ENCODE measurements at regions not wholly inside any gene's neighbourhood (a gene's known extent, or its start where the extent isn't known, plus 50 kb on each side); places are given as distances from the start of the nearest gene placed in this dataset.

DNA sequence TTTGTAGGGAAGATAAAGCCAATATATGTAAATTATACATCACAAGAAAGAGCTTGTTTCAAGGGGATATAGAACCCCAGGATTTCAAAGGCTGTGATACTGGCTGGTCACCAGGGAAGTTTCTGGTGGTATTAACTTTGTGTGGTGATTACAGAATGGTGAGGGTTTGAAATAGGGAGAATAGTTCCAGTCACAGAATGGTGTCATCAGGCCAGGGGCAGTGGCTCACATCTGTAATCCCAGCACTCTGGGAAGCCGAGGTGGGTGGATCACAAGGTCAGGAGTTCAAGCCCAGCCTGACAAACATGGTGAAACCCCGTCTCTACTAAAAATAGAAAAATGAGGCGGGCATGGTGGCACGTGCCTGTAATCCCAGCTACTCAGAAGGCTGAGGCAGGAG, 183.8 kb upstream of the XYLT1 start:
- Histone ChIP-seq H3K9ac (ENCODE audit: low read depth in 1 of 2, low read length in 2 of 2) (no peak overlapping the region), H3K4me1 (ENCODE audit: control insufficient read depth in 2 of 2, insufficient read depth in 2 of 2, low read length in 2 of 2) (no peaks in the 10 kb centered on the region), H3K36me3 (ENCODE audit: control insufficient read depth in 2 of 2, insufficient read depth in 2 of 2, low read length in 2 of 2) (no peaks in the 10 kb centered on the region), H3K27me3 (ENCODE audit: control insufficient read depth in 2 of 2, insufficient read depth in 2 of 2, low read length in 2 of 2) (peaks cover 0 to 4% of the 10 kb centered on the region in 2 donors), H3K4me3 (ENCODE audit: low read length in 2 of 2) (no peak overlapping the region), H3K9me3 (ENCODE audit: control insufficient read depth in 2 of 2, low read length in 2 of 2) (no peaks in the 10 kb centered on the region), H3K27ac (ENCODE audit: low read depth in 2 of 2, low read length in 2 of 2) (no peak overlapping the region)

- Histone ChIP-seq H3K9ac (ENCODE audit: low read depth in 1 of 2, low read length in 2 of 2) (no peak overlapping the region), H3K27me3 (ENCODE audit: control insufficient read depth in 2 of 2, insufficient read depth in 2 of 2, low read length in 2 of 2) (peaks cover 0 to 4% of the 10 kb centered on the region in 2 donors), H3K4me1 (ENCODE audit: control insufficient read depth in 2 of 2, insufficient read depth in 2 of 2, low read length in 2 of 2) (no peaks in the 10 kb centered on the region)
Measured at GRCh38 chr16:17654142-17654541, 183.4 kb upstream of the XYLT1 start.

GRCh38 chr16:17647879-17648872, 177.4 kb upstream of the XYLT1 start:
- Histone ChIP-seq H3K9ac (ENCODE audit: low read depth in 1 of 2, low read length in 2 of 2) (no peak overlapping the region), H3K4me3 (ENCODE audit: low read length in 2 of 2) (no peak overlapping the region), H3K4me1 (ENCODE audit: control insufficient read depth in 2 of 2, insufficient read depth in 2 of 2, low read length in 2 of 2) (no peaks in the 10 kb centered on the region), H3K9me3 (ENCODE audit: control insufficient read depth in 2 of 2, low read length in 2 of 2) (peaks cover 0 to 4% of the 10 kb centered on the region in 2 donors), H3K27ac (ENCODE audit: low read depth in 2 of 2, low read length in 2 of 2) (no peak overlapping the region), H3K36me3 (ENCODE audit: control insufficient read depth in 2 of 2, insufficient read depth in 2 of 2, low read length in 2 of 2) (no peaks in the 10 kb centered on the region), H3K27me3 (ENCODE audit: control insufficient read depth in 2 of 2, insufficient read depth in 2 of 2, low read length in 2 of 2) (no peaks in the 10 kb centered on the region)

More at GRCh38 chr16:17654142-17654541, 183.4 kb upstream of the XYLT1 start:
- H3K9me3 ChIP-seq (ENCODE audit: control insufficient read depth in 2 of 2, low read length in 2 of 2), result no peaks in the 10 kb centered on the region
- H3K27ac ChIP-seq (ENCODE audit: low read depth in 2 of 2, low read length in 2 of 2), result no peak overlapping the region
- H3K4me3 ChIP-seq (ENCODE audit: low read length in 2 of 2), result no peak overlapping the region
- no peaks in the 10 kb centered on the region for H3K36me3 ChIP-seq (ENCODE audit: control insufficient read depth in 2 of 2, insufficient read depth in 2 of 2, low read length in 2 of 2)

DNA sequence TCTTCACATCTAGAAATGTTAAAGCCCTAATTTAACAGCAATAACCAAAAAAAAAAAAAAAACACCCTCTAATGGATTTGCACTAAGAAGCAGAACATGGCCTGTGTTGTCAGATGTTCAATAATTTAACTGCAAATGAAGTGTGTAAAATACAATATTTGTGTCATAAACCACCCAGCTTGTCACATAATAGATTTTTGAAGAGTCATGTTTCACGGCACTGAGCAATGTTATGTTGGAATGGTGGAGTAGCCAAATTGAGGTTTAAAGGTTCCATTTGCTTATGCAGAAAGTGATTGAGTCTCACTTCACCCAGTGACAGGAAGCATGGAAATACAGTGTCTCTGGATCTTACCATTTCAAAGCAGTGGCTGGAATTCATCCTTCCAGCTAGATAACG, 173.2 kb upstream of the XYLT1 start:
- Histone ChIP-seq H3K4me3 (ENCODE audit: low read length in 2 of 2) (no peak overlapping the region), H3K27ac (ENCODE audit: low read depth in 2 of 2, low read length in 2 of 2) (no peak overlapping the region), H3K9me3 (ENCODE audit: control insufficient read depth in 2 of 2, low read length in 2 of 2) (peaks cover 0 to 4% of the 10 kb centered on the region in 2 donors), H3K9ac (ENCODE audit: low read depth in 1 of 2, low read length in 2 of 2) (no peak overlapping the region), H3K4me1 (ENCODE audit: control insufficient read depth in 2 of 2, insufficient read depth in 2 of 2, low read length in 2 of 2) (no peaks in the 10 kb centered on the region), H3K27me3 (ENCODE audit: control insufficient read depth in 2 of 2, insufficient read depth in 2 of 2, low read length in 2 of 2) (no peaks in the 10 kb centered on the region), H3K36me3 (ENCODE audit: control insufficient read depth in 2 of 2, insufficient read depth in 2 of 2, low read length in 2 of 2) (no peaks in the 10 kb centered on the region)

DNA sequence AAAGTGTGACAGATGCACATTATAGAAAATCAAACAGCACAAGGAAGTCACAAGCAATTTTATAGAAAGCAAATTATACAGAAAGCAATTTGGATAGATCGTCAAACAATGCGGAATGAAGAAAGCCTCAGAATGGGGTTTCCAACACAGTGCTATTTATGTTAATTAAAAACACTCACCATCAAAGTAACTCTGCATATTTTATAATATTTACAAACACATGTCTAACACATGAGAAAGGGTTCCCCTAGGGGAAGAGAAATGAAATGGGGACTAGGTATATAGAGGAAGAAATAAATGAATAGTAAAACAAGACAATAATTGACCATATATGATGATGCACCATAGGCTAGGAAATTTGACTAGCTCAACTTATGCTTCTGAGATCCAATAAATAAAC, 171.2 kb upstream of the XYLT1 start:
- H3K9me3 ChIP-seq (ENCODE audit: control insufficient read depth in 2 of 2, low read length in 2 of 2), result peaks cover 0 to 4% of the 10 kb centered on the region in 2 donors
- no peak overlapping the region for H3K9ac ChIP-seq (ENCODE audit: low read depth in 1 of 2, low read length in 2 of 2)
- H3K27ac ChIP-seq (ENCODE audit: low read depth in 2 of 2, low read length in 2 of 2), result no peak overlapping the region
- H3K27me3 ChIP-seq (ENCODE audit: control insufficient read depth in 2 of 2, insufficient read depth in 2 of 2, low read length in 2 of 2), result no peaks in the 10 kb centered on the region
- H3K4me3 ChIP-seq (ENCODE audit: low read length in 2 of 2), result no peak overlapping the region
- no peaks in the 10 kb centered on the region for H3K36me3 ChIP-seq (ENCODE audit: control insufficient read depth in 2 of 2, insufficient read depth in 2 of 2, low read length in 2 of 2)
- no peaks in the 10 kb centered on the region for H3K4me1 ChIP-seq (ENCODE audit: control insufficient read depth in 2 of 2, insufficient read depth in 2 of 2, low read length in 2 of 2)

GRCh38 chr16:17638134-17638533, 167.4 kb upstream of the XYLT1 start:
- H3K4me1 ChIP-seq (ENCODE audit: control insufficient read depth in 2 of 2, insufficient read depth in 2 of 2, low read length in 2 of 2), result no peaks in the 10 kb centered on the region
- no peaks in the 10 kb centered on the region for H3K36me3 ChIP-seq (ENCODE audit: control insufficient read depth in 2 of 2, insufficient read depth in 2 of 2, low read length in 2 of 2)
- H3K27ac ChIP-seq (ENCODE audit: low read depth in 2 of 2, low read length in 2 of 2), result no peak overlapping the region
- H3K9ac ChIP-seq (ENCODE audit: low read depth in 1 of 2, low read length in 2 of 2), result no peak overlapping the region
- H3K27me3 ChIP-seq (ENCODE audit: control insufficient read depth in 2 of 2, insufficient read depth in 2 of 2, low read length in 2 of 2), result no peaks in the 10 kb centered on the region
- H3K9me3 ChIP-seq (ENCODE audit: control insufficient read depth in 2 of 2, low read length in 2 of 2), result no peaks in the 10 kb centered on the region
- no peak overlapping the region for H3K4me3 ChIP-seq (ENCODE audit: low read length in 2 of 2)

- Histone ChIP-seq H3K36me3 (ENCODE audit: control insufficient read depth in 2 of 2, insufficient read depth in 2 of 2, low read length in 2 of 2) (no peaks in the 10 kb centered on the region), H3K9me3 (ENCODE audit: control insufficient read depth in 2 of 2, low read length in 2 of 2) (no peaks in the 10 kb centered on the region), H3K4me1 (ENCODE audit: control insufficient read depth in 2 of 2, insufficient read depth in 2 of 2, low read length in 2 of 2) (no peaks in the 10 kb centered on the region), H3K27me3 (ENCODE audit: control insufficient read depth in 2 of 2, insufficient read depth in 2 of 2, low read length in 2 of 2) (no peaks in the 10 kb centered on the region), H3K27ac (ENCODE audit: low read depth in 2 of 2, low read length in 2 of 2) (no peak overlapping the region), H3K4me3 (ENCODE audit: low read length in 2 of 2) (no peak overlapping the region), H3K9ac (ENCODE audit: low read depth in 1 of 2, low read length in 2 of 2) (no peak overlapping the region)
Measured at GRCh38 chr16:17635183-17635582, 164.4 kb upstream of the XYLT1 start.

DNA sequence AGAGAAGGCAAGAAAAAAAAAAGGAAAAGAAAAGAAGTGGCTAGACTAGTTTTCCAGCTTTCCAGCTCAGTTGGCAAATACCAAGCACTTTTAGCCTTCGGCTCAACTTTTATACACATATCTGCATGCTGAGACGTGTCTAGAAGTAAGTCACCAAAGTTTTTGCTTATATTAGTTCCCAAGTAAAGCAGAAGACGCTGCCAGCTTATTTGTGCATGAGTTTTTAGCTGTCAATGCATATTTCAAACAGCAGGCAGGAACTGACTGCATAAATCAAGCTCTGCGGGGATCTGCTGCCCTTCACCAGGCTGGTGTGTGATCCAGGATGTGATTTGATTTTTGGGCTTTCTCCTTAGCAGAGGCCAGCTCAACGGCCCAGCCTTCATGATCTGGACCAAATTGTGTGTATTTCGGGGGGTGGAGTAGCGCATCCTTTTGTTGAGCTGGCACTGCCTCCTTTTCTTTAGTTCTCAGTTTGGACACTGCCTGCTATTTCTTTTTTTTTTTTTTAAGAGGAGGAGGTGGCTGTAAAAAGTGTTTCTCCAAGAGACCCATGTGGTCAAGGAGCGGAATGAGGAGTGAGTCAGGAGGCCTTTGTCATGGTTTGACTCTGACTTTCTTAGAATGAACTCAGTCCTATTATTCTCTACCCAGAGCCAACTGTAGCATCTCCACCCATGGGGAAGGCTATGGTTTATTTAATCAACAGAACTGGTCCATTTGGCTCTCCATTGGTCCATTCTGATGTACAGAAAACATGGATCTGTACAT, 162.6 kb upstream of the XYLT1 start:
- H3K4me1 ChIP-seq (ENCODE audit: control insufficient read depth in 2 of 2, insufficient read depth in 2 of 2, low read length in 2 of 2), result no peaks in the 10 kb centered on the region
- H3K27me3 ChIP-seq (ENCODE audit: control insufficient read depth in 2 of 2, insufficient read depth in 2 of 2, low read length in 2 of 2), result peaks cover 0 to 2% of the 10 kb centered on the region in 2 donors
- no peak overlapping the region for H3K27ac ChIP-seq (ENCODE audit: low read depth in 2 of 2, low read length in 2 of 2)

DNA sequence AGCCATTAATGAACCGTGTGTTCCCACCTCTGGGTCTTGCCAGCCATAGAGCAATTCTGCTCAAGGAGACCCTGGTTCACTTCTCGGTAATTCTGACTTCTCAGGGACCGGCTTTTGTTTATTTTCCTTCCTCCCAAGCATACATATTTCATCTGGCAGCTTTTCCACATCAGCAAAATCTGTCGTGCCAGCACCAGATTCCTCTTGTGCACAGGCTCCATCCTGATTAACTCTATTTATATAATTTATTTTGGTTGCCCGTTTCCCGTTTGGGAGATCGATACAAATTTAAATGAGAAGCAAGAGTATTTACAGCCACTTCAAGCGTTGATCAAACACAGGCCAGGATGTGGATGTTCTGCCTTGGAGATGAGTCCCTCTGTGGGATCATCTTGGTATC, 161.9 kb upstream of the XYLT1 start:
- H3K27me3 ChIP-seq (ENCODE audit: control insufficient read depth in 2 of 2, insufficient read depth in 2 of 2, low read length in 2 of 2), result peaks cover 0 to 2% of the 10 kb centered on the region in 2 donors
- no peak overlapping the region for H3K9ac ChIP-seq (ENCODE audit: low read depth in 1 of 2, low read length in 2 of 2)
- H3K4me3 ChIP-seq (ENCODE audit: low read length in 2 of 2), result no peak overlapping the region
- H3K36me3 ChIP-seq (ENCODE audit: control insufficient read depth in 2 of 2, insufficient read depth in 2 of 2, low read length in 2 of 2), result no peaks in the 10 kb centered on the region
- H3K4me1 ChIP-seq (ENCODE audit: control insufficient read depth in 2 of 2, insufficient read depth in 2 of 2, low read length in 2 of 2), result no peaks in the 10 kb centered on the region
- no peak overlapping the region for H3K27ac ChIP-seq (ENCODE audit: low read depth in 2 of 2, low read length in 2 of 2)
- H3K9me3 ChIP-seq (ENCODE audit: control insufficient read depth in 2 of 2, low read length in 2 of 2), result no peaks in the 10 kb centered on the region

More for the DNA sequence above, 162.6 kb upstream of the XYLT1 start:
- Histone ChIP-seq H3K9me3 (ENCODE audit: control insufficient read depth in 2 of 2, low read length in 2 of 2) (no peaks in the 10 kb centered on the region), H3K9ac (ENCODE audit: low read depth in 1 of 2, low read length in 2 of 2) (no peak overlapping the region), H3K36me3 (ENCODE audit: control insufficient read depth in 2 of 2, insufficient read depth in 2 of 2, low read length in 2 of 2) (no peaks in the 10 kb centered on the region), H3K4me3 (ENCODE audit: low read length in 2 of 2) (no peak overlapping the region)

DNA sequence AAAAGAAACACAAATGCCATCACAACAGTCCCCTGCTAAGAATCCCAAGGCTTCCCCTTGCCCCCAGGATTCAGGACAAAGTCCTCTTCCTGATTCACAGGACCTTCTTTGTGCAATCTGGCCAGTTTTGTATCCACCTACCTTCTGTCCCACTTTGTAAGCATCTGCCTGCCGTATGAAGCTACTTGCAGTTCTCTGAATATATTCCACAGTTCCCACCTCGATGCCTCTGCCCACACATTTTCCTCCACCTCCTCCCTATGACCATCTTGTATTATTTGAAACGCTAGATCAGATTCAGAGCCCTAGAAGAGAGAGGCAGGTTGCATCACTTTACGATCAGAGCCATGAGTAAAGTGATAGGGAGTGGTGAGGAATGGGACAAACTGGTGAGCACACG, 159.2 kb upstream of the XYLT1 start:
- H3K9ac ChIP-seq (ENCODE audit: low read depth in 1 of 2, low read length in 2 of 2), result no peak overlapping the region
- peaks cover 0 to 2% of the 10 kb centered on the region in 2 donors for H3K27me3 ChIP-seq (ENCODE audit: control insufficient read depth in 2 of 2, insufficient read depth in 2 of 2, low read length in 2 of 2)
- no peaks in the 10 kb centered on the region for H3K36me3 ChIP-seq (ENCODE audit: control insufficient read depth in 2 of 2, insufficient read depth in 2 of 2, low read length in 2 of 2)
- no peak overlapping the region for H3K27ac ChIP-seq (ENCODE audit: low read depth in 2 of 2, low read length in 2 of 2)
- peaks cover 0 to 6% of the 10 kb centered on the region in 2 donors for H3K9me3 ChIP-seq (ENCODE audit: control insufficient read depth in 2 of 2, low read length in 2 of 2)
- no peak overlapping the region for H3K4me3 ChIP-seq (ENCODE audit: low read length in 2 of 2)
- no peaks in the 10 kb centered on the region for H3K4me1 ChIP-seq (ENCODE audit: control insufficient read depth in 2 of 2, insufficient read depth in 2 of 2, low read length in 2 of 2)
